Thyroid gland (tissue), 4 donors: ENCODE measurements at regions not wholly inside any gene's neighbourhood (a gene's known extent, or its start where the extent isn't known, plus 50 kb on each side); places are given as distances from the start of the nearest gene placed in this dataset.

Experiments
- POLR2A ChIP-seq, 2 donors: fragments of 450-650 bp; IDR thresholded peaks; one replicate each; pipeline ENCODE4 v1.6.1; 2017; ENCODE audit warnings: antibody characterized with exemption in 2 of 2, mild to moderate bottlenecking in 2 of 2, moderate library complexity in 1 of 2
- TF ChIP-seq, protein P1 (sequence below), 6 experiments: fragments of 200-600 bp in 3 of 6; fragments of 450-650 bp in 3 of 6; sonication (generic) in 3 of 6; IDR thresholded peaks; one replicate each; pipeline ENCODE4 v1.5.1; 2016 to 2019; ENCODE audit warnings: antibody characterized with exemption in 6 of 6, mild to moderate bottlenecking in 2 of 6, inconsistent platforms in 1 of 6, moderate library complexity in 1 of 6

DNA sequence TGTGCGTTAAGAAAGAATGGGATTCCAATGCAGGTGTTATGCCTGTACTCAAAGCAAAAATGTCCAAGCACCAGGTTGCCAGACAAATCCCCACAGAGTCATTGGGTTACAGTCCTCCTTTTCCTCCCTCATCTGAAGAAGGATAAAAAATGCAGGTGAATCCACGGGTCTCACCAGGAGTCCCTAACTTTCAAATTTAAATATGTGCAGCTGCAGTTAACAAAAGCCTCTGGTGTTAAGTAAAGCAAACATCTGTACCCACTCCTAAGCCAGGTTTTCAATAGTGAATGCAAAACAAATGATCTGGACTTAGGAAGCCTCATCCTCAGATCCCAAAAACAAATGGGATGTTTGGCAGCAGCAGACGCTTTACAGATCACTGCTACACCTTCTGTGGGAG, 70.4 kb upstream of the SETMAR start:
- TF ChIP-seq, protein P1, sequence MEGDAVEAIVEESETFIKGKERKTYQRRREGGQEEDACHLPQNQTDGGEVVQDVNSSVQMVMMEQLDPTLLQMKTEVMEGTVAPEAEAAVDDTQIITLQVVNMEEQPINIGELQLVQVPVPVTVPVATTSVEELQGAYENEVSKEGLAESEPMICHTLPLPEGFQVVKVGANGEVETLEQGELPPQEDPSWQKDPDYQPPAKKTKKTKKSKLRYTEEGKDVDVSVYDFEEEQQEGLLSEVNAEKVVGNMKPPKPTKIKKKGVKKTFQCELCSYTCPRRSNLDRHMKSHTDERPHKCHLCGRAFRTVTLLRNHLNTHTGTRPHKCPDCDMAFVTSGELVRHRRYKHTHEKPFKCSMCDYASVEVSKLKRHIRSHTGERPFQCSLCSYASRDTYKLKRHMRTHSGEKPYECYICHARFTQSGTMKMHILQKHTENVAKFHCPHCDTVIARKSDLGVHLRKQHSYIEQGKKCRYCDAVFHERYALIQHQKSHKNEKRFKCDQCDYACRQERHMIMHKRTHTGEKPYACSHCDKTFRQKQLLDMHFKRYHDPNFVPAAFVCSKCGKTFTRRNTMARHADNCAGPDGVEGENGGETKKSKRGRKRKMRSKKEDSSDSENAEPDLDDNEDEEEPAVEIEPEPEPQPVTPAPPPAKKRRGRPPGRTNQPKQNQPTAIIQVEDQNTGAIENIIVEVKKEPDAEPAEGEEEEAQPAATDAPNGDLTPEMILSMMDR (IDR thresholded peaks at IDR 0.05): no peak
- no peak for TF ChIP-seq POLR2A (IDR thresholded peaks at IDR 0.05)
